ENCODE measurements at regions not wholly inside any gene's neighbourhood (a gene's known extent, or its start where the extent isn't known, plus 50 kb on each side); places are given as distances from the start of the nearest gene placed in this dataset.

GRCh38 chr5:63314551-63314950 lies 647.7 kb downstream of the HTR1A start:
- no peak overlapping the region for H2BK15ac ChIP-seq (ENCODE audit: low read depth, low read length)
- no peak overlapping the region; a peak in 1 of 7 replicates for H3K27ac Mint-ChIP-seq
- WGBS (ENCODE audit: extremely low coverage, insufficient read length, low lambda C conversion rate): no CpG with 5 or more reads among the region's 6 CpGs
- no peak overlapping the region for H3K27ac ChIP-seq (ENCODE audit: insufficient read length, low read depth, low read length)
- no peak overlapping the region for H3K9ac ChIP-seq (ENCODE audit: extremely low read depth, insufficient read length, low read length)
- no peak for DNase-seq
- no peak overlapping the region for H2BK5ac ChIP-seq (ENCODE audit: insufficient read length, low read length)
- no peaks in the 10 kb centered on the region for H3K27me3 Mint-ChIP-seq (ENCODE audit: low read depth)
- no peaks in the 10 kb centered on the region for H3K4me1 Mint-ChIP-seq
- no peak overlapping the region for H3T11ph ChIP-seq (ENCODE audit: low read length)
- H3K79me1 ChIP-seq (ENCODE audit: insufficient read depth, low read depth, low read length, poor library complexity, severe bottlenecking): no peaks in the 10 kb centered on the region
- no peaks in the 10 kb centered on the region for H3K9me3 ChIP-seq (ENCODE audit: control insufficient read depth, low read depth, low read length)
- no peak for TF ChIP-seq CTCF (conservative IDR thresholded peaks at IDR 0.05)
- no peak overlapping the region for H2BK120ac ChIP-seq (ENCODE audit: low read depth, low read length, poor library complexity, severe bottlenecking)
- no peaks in the 10 kb centered on the region for H3K79me2 ChIP-seq (ENCODE audit: insufficient read depth, low read length)
- no peak overlapping the region for H3K4ac ChIP-seq (ENCODE audit: low read depth, low read length)
- H4K91ac ChIP-seq (ENCODE audit: insufficient read length, low read depth, low read length): no peak overlapping the region
- no peak overlapping the region for H3K4me2 ChIP-seq (ENCODE audit: insufficient read depth, insufficient read length, low read length)
- H3K9me3 Mint-ChIP-seq: no peaks in the 10 kb centered on the region; a peak in 3 of 5 replicates
- no peak overlapping the region for H3K4me3 Mint-ChIP-seq
- no peak overlapping the region for H4K5ac ChIP-seq (ENCODE audit: insufficient read length, low read depth, low read length)
- H4K8ac ChIP-seq (replicated peaks; ENCODE audit: insufficient read length, low read depth, low read length): no peak overlapping the region
- no peak overlapping the region for H3K56ac ChIP-seq (ENCODE audit: insufficient read length, low read depth, low read length)
- no peaks in the 10 kb centered on the region for H3K27me3 ChIP-seq (ENCODE audit: insufficient read depth, low read length)
- no peaks in the 10 kb centered on the region for H3K36me3 Mint-ChIP-seq (ENCODE audit: insufficient read depth in 1 of 3, low read depth in 3 of 3)
- no peak overlapping the region for H3K18ac ChIP-seq (ENCODE audit: insufficient read length, low read depth, low read length)
- no peak overlapping the region for H2AFZ ChIP-seq (ENCODE audit: low read length)
- H2AK5ac ChIP-seq (ENCODE audit: insufficient read length, low read length): no peak overlapping the region
- H2BK20ac ChIP-seq (ENCODE audit: low read depth, low read length, poor library complexity, severe bottlenecking): no peak overlapping the region
- no peak overlapping the region for H2BK12ac ChIP-seq (ENCODE audit: insufficient read length, low read depth, low read length)
- H3K14ac ChIP-seq (ENCODE audit: insufficient read depth, low read length): no peak overlapping the region
- no peaks in the 10 kb centered on the region for H4K20me1 ChIP-seq (ENCODE audit: control insufficient read depth, insufficient read depth, insufficient read length)
- no peaks in the 10 kb centered on the region for H3K23me2 ChIP-seq (ENCODE audit: insufficient read length, low read depth, low read length, poor library complexity, severe bottlenecking)
- H3K23ac ChIP-seq (ENCODE audit: insufficient read length, low read depth, low read length): no peak overlapping the region
- H3K4me1 ChIP-seq (ENCODE audit: insufficient read depth, low read length): no peaks in the 10 kb centered on the region

All from H9 (cell line).